Spleen (tissue), 7 donors: ENCODE measurements at regions not wholly inside any gene's neighbourhood (a gene's known extent, or its start where the extent isn't known, plus 50 kb on each side); places are given as distances from the start of the nearest gene placed in this dataset.

Source experiments
- CTCF ChIP-seq, 11 experiments: fragments of 200-600 bp in 7 of 11; fragments of 450-650 bp in 4 of 11; sonication (generic) in 4 of 11; IDR thresholded peaks in 8 of 11; conservative IDR thresholded peaks in 3 of 11; 1 replicate in 7 of 11; 2 replicates in 4 of 11; pipeline versions ENCODE4 v1.4.0 to v1.8.0; 2016 to 2021; ENCODE audit warnings: antibody characterized with exemption in 11 of 11, inconsistent platforms in 4 of 11, mild to moderate bottlenecking in 1 of 11
- POLR2A ChIP-seq, 3 donors: fragments of 450-650 bp; IDR thresholded peaks; one replicate each; pipeline ENCODE4 v1.5.1; 2017; ENCODE audit warnings: antibody characterized with exemption in 3 of 3, mild to moderate bottlenecking in 1 of 3
- POLR2AphosphoS5 ChIP-seq, 3 donors: sonication (generic); formaldehyde crosslinking; IDR thresholded peaks; one replicate each; pipeline ENCODE4 v1.5.1; 2017; ENCODE audit warnings: antibody characterized with exemption in 3 of 3
- donor health status: DM: no; HTN: no; CAD: no; lungs with moderate emphysema.
- donor health status: DM: no; HTN: no; CAD: no.
- donor health status: DM: no; HTN: no; CAD: no.

- TF ChIP-seq POLR2A (IDR thresholded peaks at IDR 0.05) (no peak), CTCF (IDR thresholded peaks at IDR 0.05 in 8 of 11, conservative IDR thresholded peaks at IDR 0.05 in 3 of 11) (no peak), POLR2AphosphoS5 (IDR thresholded peaks at IDR 0.05) (no peak)
These were observed 103.5 kb downstream of the SPRY4 start for GRCh38 chr5:142221091-142221860.
